ENCODE measurements at regions not wholly inside any gene's neighbourhood (a gene's known extent, or its start where the extent isn't known, plus 50 kb on each side); places are given as distances from the start of the nearest gene placed in this dataset.

- DNase-seq = no peak
Observed at GRCh38 chr1:38125837-38126520, 79.4 kb upstream of the POU3F1 start.

GRCh38 chr1:38125016-38125415 lies 78.4 kb upstream of the POU3F1 start:
- DNase-seq = no peak

GRCh38 chr1:38123356-38124135 lies 77.0 kb upstream of the POU3F1 start:
- no peak for DNase-seq

GRCh38 chr1:38121231-38121680 lies 74.7 kb upstream of the POU3F1 start:
- no peak for DNase-seq

GRCh38 chr1:38120552-38121230 lies 74.1 kb upstream of the POU3F1 start:
- DNase-seq = no peak

GRCh38 chr1:38118976-38119375 lies 72.4 kb upstream of the POU3F1 start:
- DNase-seq = no peak

- no peak for DNase-seq
Observed at GRCh38 chr1:38117444-38117887, 70.9 kb upstream of the POU3F1 start.

- no peak for DNase-seq
Observed at GRCh38 chr1:38115682-38116202, 69.1 kb upstream of the POU3F1 start.

- DNase-seq = no peak
Observed at GRCh38 chr1:38115226-38115625, 68.6 kb upstream of the POU3F1 start.

GRCh38 chr1:38114241-38115026 lies 67.8 kb upstream of the POU3F1 start:
- no peak for DNase-seq

- no peak for DNase-seq
Observed at GRCh38 chr1:38113159-38113666, 66.6 kb upstream of the POU3F1 start.

- DNase-seq = no peak
Observed at GRCh38 chr1:38111589-38111988, 65.0 kb upstream of the POU3F1 start.

GRCh38 chr1:38105267-38105666 lies 58.7 kb upstream of the POU3F1 start:
- no peak for DNase-seq

GRCh38 chr1:38102636-38103035 lies 56.0 kb upstream of the POU3F1 start:
- no peak for DNase-seq

- DNase-seq = no peak
Observed at GRCh38 chr1:38101037-38101785, 54.6 kb upstream of the POU3F1 start.

- DNase-seq = no peak
Observed at GRCh38 chr1:38098101-38098847, 51.7 kb upstream of the POU3F1 start.

- no peak for DNase-seq
Observed at GRCh38 chr1:38097284-38097898, 50.8 kb upstream of the POU3F1 start.

Data from NCI-H1930 (cell line).